ENCODE measurements at regions not wholly inside any gene's neighbourhood (a gene's known extent, or its start where the extent isn't known, plus 50 kb on each side); places are given as distances from the start of the nearest gene placed in this dataset.
"Not testable (repeated sequence)": the region's sequence is repeated elsewhere in the genome, so short reads cannot be mapped to it uniquely, and the experiment has no call there.

- DNase-seq (ENCODE audit: low spot score), result no peak
These were observed 563.9 kb downstream of the DACH1 start for GRCh38 chr13:71303144-71303543.

GRCh38 chr13:71300602-71301001, 566.4 kb downstream of the DACH1 start:
- DNase-seq (ENCODE audit: low spot score), result no peak

GRCh38 chr13:71291842-71292146, 575.2 kb downstream of the DACH1 start:
- peak; percentile 8 for DNase-seq (ENCODE audit: low spot score)

GRCh38 chr13:71290963-71291841, 575.8 kb downstream of the DACH1 start:
- peak; percentile 84 for DNase-seq (ENCODE audit: low spot score)

GRCh38 chr13:71289980-71290379, 577.0 kb downstream of the DACH1 start:
- not testable (repeated sequence) for DNase-seq (ENCODE audit: low spot score)

- no peak for DNase-seq (ENCODE audit: low spot score)
These were observed 581.3 kb downstream of the DACH1 start for GRCh38 chr13:71285700-71286099.

GRCh38 chr13:71278512-71278911, 588.5 kb downstream of the DACH1 start:
- DNase-seq (ENCODE audit: low spot score), result no peak

GRCh38 chr13:71274923-71275608, 591.9 kb downstream of the DACH1 start:
- no peak for DNase-seq (ENCODE audit: low spot score)

- DNase-seq (ENCODE audit: low spot score), result no peak
These were observed 605.7 kb downstream of the DACH1 start for GRCh38 chr13:71261256-71261655.

GRCh38 chr13:71260246-71260645, 606.8 kb downstream of the DACH1 start:
- no peak for DNase-seq (ENCODE audit: low spot score)

- DNase-seq (ENCODE audit: low spot score), result no peak
These were observed 611.4 kb downstream of the DACH1 start for GRCh38 chr13:71255633-71256032.

GRCh38 chr13:71254384-71254783, 612.6 kb downstream of the DACH1 start:
- no peak for DNase-seq (ENCODE audit: low spot score)

- DNase-seq (ENCODE audit: low spot score), result no peak
These were observed 614.8 kb downstream of the DACH1 start for GRCh38 chr13:71252184-71252704.

- no peak for DNase-seq (ENCODE audit: low spot score)
These were observed 615.6 kb downstream of the DACH1 start for GRCh38 chr13:71251292-71251951.

- DNase-seq (ENCODE audit: low spot score), result no peak
These were observed 618.0 kb downstream of the DACH1 start for GRCh38 chr13:71249011-71249410.

GRCh38 chr13:71244161-71244560, 622.8 kb downstream of the DACH1 start:
- DNase-seq (ENCODE audit: low spot score), result no peak

GRCh38 chr13:71242201-71242600, 624.8 kb downstream of the DACH1 start:
- no peak for DNase-seq (ENCODE audit: low spot score)

GRCh38 chr13:71240911-71241310, 626.1 kb downstream of the DACH1 start:
- DNase-seq (ENCODE audit: low spot score), result no peak

- no peak for DNase-seq (ENCODE audit: low spot score)
These were observed 629.7 kb downstream of the DACH1 start for GRCh38 chr13:71237332-71237731.

- DNase-seq (ENCODE audit: low spot score), result no peak
These were observed 647.1 kb downstream of the DACH1 start for GRCh38 chr13:71219698-71220415.

- DNase-seq (ENCODE audit: low spot score), result no peak
These were observed 648.0 kb downstream of the DACH1 start for GRCh38 chr13:71218960-71219359.

- no peak for DNase-seq (ENCODE audit: low spot score)
These were observed 649.2 kb downstream of the DACH1 start for GRCh38 chr13:71217827-71218226.
